ENCODE measurements at regions not wholly inside any gene's neighbourhood (a gene's known extent, or its start where the extent isn't known, plus 50 kb on each side); places are given as distances from the start of the nearest gene placed in this dataset.

- no peak for TF ChIP-seq CTCF (IDR thresholded peaks at IDR 0.05; ENCODE audit: low read depth, low read length)
- TF ChIP-seq EZH2phosphoT487 (IDR thresholded peaks at IDR 0.05; ENCODE audit: low read depth): no peak
Measured at GRCh38 chr9:29043072-29043471, 1469.8 kb upstream of the C9orf72 start.
